ENCODE measurements at regions not wholly inside any gene's neighbourhood (a gene's known extent, or its start where the extent isn't known, plus 50 kb on each side); places are given as distances from the start of the nearest gene placed in this dataset.
"Not testable (repeated sequence)": the region's sequence is repeated elsewhere in the genome, so short reads cannot be mapped to it uniquely, and the experiment has no call there.

DNA sequence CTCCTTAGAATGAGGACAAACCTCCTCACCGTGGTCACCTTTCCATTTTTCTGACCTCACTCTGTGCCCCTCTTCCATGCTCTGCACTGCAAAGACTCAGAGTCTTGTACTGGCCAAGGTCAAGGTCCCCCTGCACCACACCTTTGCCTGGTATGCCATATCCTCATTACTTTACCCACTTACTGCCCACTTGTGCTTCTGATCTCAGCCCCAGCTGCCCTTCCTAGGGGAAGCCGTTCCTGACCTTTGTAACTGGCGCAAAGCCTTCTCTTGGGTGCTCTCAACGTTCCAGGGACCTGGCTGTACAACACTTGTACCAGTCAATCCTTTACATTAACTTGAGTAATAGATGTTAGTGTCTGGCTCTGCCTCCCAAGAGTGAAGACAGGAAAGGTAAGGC is 256.0 kb downstream of the SV2B start:
- DNase-seq = no peak

DNA sequence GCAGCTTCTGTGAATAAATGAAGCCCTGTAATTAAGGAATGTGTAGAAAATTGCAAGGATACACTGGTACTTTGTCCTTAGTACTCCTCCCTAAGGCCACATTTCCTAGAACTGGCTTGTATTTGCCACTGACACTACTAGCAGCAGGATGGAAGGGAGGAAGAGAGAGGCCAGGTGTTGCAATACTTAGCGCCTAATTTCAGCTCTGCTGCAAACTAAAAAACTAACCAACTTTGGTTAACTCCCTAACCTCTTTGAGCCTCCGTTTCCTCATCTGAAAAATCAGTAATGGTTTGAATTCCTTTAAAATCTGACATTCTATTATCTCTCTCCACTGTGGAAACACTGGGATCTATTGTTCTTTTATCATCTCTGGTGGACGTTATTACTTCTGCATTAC is 257.0 kb downstream of the SV2B start:
- peak; percentile 59 to 72 for DNase-seq

DNA sequence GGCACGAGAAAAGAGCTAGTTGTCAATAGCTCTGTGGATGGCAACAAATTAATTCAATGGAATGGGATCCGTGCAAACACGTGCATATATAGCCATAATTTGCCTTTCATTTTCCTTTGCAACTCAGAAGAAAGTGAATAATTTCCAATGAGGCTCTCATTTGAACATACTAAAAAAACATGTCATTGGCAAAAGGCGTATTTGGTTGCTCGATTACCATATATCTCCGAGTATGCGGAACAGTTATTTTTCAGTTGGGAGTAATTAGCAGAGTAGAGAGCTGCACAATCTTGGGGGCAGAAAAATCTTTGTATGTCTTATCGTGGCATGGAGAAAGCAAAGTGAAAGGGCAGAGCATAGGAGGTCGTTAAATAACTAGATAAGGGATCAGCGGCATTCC is 257.4 kb downstream of the SV2B start:
- DNase-seq = no peak

DNA sequence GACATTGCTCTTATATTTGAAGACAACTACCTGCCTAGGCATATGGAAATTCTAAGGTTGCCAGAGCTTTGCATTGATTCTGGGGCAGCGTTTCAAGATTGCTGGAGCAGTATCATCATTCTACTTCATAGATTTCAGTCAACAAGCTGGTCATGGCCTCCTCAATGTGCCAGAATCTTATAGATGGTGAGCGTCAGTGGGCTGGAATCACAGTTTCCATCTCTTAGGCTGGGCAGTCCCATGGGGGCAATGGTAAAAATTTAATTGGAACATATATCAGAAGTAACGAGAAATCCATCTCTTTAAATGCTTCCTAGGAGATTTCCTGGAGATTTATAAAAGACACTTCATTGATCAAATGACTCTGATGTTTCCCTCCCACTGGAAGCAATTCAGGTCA is 258.3 kb downstream of the SV2B start:
- DNase-seq = no peak

DNA sequence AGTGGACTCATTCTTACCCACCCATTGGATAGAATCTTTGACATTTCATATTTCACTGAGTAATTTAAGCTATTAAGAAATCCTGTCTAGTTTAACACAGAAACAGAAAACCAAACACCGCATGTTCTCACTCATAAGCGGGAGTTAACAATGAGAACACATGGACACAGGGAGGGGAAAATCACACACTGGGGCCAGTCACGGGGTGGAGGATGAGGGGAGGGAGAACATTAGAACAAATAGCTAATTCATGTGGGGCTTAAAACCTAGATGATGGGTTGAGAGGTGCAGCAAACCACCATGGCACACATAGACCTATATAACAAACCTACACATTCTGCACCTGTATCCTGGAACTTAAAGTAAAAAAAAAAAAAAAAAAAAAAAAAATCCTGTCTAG is 261.6 kb downstream of the SV2B start:
- not testable (repeated sequence) for DNase-seq

DNA sequence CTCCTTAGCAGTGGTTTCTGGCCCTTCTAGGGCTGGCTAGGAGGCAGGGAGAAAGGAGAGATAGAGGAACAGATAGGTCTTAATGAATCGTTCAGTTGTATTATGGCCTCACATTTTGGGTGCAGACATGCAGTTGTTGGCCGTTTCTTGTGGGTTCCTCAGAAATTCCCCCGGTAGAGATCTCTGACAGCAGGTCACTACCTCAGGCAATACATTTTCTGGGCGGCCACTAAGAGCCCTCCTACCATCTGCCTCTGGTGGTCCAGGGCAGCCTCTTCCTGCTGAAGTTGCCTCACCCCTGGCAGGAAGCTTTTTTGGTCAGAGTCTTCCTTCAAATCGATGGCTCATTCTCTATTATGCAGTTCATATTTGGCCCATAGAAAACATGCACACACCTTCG is 266.1 kb downstream of the SV2B start:
- no peak for DNase-seq

DNA sequence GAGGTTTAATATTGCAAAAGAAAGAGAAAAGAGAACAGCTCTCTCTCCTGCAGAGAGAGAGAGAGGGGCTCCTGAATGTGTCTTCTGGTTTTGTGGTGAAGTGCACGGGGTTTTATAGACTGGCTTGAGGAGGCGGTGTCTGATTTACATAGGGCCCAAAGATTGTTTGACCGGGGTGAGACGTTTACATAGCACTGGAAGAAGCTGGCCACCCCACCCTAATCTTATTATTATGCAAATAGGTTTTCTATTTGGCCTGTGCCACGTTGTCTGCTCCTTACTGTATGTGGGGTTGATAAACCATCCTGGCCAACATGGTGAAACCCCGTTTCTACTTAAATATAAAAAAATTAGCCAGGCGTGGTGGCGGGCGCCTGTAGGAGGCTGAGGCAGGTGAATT is 268.6 kb downstream of the SV2B start:
- DNase-seq = no peak

DNA sequence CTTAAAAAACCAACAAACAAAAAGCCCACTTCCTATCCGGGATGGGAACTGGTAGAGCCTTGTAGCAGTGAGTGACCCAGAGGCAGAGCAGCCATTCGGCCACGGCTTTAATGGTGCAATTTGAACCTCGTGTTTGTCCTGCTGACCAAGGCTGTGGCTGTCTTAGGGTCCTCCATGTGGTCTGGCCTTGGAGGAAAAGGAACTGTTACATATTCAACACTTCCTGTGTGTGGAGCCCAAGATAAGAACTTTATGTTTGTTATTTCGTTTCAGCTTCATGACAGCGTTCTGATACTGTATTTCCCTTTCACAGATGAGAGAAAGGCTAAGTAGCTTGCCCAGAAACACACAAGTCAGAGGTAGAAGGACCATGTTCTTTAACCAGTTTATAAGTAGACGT is 269.8 kb downstream of the SV2B start:
- DNase-seq = peak; percentile 20 to 43

DNA sequence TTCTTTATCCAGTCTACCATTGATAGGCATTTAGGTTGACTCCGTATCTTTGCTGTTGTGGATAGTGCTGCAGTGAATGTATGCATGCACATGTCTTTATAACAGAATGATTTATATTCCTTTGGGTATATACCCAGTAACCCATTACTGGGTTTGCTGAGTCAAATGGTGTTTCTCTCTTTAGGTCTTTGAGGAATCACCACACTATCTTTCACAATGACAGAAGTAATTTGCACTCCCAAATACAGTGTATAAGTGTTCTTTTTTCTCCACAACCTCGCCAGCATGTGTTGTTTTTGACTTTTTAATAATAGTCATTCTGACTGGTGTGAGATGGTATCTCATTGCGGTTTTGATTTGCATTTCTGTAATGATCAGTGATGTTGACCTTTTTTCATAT is 271.3 kb downstream of the SV2B start:
- not testable (repeated sequence) for DNase-seq

DNA sequence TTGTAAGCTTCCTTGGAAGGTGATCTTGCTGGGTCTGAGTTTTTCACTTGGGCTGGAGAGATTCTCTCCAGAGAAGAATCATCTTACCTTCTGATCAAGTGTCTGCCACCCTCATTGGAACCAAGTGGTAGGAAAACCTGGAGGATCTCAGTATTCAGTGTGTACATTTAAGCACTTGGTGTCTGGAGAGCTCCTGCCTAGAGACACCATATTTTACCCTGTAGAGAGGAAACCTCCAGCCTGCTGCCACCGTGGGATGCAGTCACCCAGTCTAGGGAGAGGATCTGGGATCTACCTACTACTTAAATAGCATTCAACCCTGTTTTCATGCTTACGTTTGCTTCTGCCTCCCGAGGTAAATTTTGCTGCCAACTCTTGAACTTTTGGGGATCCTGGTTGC is 274.3 kb downstream of the SV2B start:
- no peak for DNase-seq

DNA sequence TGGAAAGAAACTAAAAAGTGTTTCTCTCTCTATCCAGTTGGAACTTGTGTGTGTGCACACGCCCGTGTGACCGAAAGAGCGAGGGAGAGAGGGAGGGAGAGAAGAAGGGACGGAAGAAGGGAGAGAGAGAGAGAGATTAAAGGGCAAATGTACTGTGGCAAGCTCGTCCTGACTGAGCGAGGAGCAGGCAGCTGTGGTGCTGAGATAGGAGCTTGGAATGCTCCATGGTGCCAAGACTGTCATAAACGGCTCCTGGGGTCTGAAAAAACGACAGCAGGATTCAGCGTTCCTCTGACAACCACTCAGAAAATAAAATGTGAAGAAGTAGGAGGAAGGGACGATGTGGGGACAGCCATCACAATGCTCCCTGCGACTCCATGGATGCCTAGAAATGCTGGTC is 276.0 kb downstream of the SV2B start:
- DNase-seq = no peak

DNA sequence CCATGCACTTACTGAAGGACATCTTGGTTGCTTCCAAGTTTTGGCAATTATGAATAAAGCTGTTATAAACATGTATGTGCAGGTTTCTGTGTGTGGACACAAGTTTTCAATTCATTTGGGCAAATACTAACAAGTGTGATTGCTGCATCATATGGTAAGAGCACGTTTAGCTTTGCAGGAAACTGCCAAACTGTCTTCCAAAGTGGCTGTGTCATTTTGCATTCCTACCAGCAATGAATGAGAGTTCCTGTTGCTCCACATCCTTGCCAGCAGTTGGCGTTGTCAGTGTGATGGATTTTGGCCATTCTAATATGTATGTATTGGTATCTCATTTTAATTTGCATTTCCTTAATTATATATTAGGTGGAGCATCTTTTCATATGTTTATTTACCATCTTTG is 280.1 kb downstream of the SV2B start:
- DNase-seq = no peak

DNA sequence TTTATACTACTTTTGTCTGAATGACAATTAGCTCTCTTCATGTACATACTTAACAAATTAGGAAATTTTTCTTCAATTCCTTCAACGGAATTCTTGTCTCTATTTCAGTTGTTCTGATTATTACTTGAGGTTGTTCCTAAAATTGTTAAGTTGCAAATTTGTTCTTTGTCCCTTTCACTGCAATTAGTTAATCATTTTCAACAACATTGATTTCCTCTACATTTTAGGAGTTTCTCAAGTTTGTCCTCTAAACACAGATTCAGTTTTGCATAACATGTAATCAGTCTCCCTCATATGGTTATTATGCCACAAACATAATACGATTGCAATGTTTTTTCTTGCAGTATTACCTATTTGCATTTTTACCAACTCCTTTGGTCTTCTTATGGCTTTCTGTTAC is 283.5 kb downstream of the SV2B start:
- no peak for DNase-seq

DNA sequence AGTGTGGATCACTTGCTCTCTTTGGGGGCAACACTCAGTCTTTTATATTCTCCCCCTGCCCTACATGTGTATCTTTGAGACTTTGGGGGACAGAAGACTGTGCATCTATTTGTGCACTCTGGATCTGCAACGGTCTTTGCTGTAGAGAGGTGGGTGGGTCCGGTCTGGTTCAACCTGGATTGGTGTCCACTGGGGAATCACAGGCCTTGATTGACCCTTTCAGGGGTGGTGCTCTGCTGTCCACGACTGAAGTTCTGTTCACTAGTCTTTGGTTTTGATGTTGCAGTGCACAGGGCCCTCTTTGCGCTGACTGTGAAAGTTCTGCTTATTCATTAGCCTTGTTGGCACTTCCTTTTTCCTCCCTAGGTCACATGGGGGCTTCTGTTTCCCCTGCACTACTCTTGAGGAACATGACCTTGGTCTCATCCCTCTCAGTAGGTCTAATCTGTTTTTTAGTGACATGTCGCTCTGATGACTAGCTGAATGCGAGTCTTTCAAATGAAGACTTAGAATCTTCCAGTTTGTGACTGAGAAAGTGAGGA is 284.2 kb downstream of the SV2B start:
- peak; percentile 31 to 39 for DNase-seq

DNA sequence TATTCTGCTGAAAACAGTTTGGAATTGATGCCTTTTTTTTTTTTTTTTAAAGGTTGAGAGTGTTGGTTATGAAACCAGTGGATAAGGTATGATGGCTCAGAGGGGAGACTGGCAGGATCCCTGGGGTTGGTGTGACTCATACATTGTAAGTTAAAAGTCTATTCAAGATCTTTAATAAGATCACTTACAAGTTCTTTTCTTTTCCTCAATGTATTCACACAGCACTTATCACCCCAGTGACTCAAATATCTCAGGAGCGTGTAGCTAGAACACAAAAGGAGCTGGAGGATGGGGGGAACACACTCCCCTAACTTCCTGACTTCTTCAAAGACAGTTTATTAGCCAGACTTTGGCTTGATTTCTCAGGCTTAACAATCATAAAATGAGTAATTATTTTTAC is 285.3 kb downstream of the SV2B start:
- no peak for DNase-seq

DNA sequence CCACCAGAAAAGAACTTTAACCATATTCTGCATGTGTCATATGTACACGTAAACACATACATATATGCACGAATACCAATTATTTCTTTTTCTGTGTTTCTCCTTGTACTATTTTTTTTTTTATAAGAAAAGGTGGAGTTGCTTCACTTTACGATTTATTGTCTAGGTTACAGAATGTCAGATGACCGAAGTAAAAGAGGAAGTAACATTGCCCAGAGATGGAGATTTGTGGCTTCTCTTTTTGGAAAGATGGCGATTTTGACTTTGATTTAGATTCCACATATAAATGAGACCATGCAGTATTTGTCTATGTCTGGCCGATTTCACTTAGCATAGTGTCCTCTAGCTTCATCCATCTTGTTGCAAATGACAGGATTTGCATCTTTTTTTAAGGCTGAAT is 293.1 kb downstream of the SV2B start:
- DNase-seq = peak; percentile 23 to 45

DNA sequence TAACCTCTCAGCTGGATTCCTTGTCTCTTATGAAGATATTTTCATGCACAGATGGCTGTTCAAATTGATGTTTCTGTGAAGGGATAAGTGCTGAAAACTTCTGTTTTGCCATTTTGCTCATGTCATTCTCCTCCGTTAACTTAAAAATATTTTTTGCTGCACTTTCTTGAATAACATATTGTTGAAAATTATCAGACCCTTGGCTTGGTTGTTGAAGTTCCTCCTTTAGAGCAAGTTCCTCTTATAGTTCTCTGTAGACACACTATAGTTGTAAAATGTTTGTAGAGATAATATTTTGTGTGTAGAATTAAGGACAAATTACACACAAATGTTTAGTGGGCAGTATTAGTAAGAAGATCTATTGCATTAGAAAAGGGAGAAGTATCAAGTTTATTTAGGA is 300.4 kb downstream of the SV2B start:
- DNase-seq = peak; percentile 18 to 29

DNA sequence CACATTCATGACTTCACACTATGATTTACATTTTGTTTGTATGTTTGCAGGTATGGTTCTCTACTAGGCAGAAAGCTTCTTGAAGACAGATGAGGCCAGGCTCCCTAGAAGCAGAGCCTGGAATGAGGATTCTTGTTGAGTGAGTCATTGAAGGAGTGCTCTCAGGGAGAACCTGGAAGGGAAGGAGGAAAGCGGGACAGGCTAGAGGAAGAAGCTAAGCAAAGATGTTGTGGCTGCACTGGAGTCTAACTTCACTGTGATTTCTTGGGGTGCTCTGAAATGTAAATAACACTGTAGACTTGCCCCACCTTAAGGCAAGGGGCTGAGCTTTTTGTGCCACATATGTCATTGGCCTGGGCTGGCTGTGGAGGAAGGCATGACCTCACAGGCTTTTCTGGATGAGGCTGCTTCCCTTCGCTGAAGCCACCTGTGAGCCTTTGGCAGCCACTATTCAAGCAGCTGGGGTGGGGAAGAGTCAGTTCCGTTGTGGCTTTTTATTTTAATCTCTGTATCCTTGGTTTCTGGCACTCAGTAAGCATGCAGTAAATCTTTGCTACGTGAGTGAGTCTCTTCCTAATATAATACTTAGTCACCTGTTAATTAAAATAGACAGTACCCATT is 307.3 kb downstream of the SV2B start:
- DNase-seq = peak in 1 of 2 experiments; percentile 17

DNA sequence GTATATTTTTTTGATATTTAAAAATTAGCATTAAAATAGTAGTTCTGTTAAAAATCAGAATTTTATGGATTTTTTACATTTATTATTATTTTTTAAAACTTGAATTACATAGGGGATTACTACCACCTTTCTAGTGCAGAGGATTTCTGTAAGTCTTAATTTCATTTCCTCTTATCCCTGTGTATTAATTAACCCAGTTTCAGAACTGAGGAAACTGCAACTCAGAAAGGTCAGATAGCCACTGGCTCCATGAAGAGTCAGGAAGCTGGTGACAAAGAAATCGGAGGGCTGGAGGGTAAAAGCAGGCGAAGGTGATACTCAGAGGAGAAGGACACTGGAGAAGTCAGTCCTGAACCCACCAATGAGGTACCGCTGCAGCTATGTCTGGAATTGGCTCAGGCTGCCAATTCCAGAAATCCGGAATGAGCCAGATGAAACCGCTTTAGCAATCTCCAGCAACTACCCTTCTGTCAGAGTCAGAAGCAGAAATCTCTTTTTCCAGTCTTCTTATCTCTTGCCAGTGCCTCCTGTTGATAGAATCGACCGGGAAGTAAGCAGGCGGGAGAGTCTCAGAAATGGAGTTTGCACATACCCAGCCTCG is 308.5 kb downstream of the SV2B start:
- DNase-seq = no peak

DNA sequence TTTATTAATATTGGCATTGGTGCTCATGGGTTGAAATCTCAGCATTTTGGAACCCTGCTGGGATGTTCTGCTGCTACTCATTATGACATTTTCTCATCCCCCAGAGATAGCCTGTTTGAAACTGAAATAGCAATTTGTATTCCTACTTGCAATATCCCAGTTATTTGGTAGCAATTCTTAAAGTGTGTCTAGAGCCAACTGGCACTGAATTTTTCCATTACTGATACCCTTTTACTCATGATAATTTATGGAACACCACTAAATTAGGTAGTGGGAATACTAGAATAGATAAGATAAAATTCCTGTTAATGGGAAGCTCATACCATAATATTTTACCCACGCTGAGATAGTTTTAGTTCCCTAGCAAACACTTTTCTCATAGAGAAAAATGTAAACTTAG is 309.3 kb downstream of the SV2B start:
- no peak for DNase-seq

DNA sequence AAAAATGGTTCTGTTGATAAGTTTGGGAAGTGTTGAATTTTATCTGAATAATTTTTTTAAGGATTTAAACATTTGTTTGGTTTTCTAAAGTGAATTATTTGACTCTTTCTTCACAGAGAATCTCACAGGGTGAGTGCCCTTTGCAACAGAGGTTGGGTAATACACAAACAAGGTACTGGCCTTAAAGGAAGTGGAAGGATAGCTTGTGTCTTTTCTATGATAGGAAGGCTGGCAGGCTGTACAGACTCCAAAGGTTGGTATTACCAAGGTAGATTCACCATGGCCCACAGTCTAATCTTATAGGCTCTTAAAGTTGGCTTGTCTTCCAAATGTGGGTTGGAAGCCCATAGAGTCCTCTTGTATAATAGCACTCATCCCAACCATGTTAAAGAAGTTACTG is 311.5 kb downstream of the SV2B start:
- DNase-seq = peak; percentile 55 to 63

DNA sequence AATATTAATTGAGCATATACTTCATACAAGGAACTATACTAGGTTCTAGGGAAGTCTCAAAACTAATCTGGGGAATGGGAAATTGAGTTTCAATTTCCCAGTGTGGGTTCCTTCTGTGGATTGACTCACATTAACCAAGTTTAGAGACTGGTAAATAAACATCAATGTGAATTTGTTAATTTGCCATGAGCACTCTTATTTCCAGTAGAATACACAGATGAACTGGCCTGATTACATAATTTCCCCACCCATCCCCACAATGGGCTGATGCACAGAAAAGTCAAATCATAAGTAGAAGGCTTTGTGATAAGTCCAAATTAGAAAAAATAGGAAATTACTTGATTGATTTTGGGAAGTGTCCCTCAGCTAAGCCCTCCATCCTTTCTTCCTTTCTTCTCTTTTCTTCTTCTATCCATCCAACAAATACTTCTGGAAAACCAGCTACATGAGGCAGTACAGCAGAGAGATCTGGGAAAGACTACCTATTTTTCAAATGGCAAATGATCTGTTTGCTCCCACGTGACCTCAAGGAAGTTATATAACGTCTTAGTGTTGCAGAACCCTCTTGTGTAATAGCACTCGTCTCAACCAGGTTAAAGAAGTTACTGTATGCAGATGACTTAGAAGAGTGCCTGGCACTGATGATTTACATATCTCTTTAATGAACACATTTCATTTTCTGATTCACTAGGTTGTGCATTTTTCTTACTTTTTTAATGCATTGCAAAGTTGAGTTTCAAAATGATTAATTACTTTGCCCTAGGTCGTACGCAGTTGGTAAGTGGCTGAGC is 312.3 kb downstream of the SV2B start:
- peak; percentile 60 to 72 for DNase-seq

DNA sequence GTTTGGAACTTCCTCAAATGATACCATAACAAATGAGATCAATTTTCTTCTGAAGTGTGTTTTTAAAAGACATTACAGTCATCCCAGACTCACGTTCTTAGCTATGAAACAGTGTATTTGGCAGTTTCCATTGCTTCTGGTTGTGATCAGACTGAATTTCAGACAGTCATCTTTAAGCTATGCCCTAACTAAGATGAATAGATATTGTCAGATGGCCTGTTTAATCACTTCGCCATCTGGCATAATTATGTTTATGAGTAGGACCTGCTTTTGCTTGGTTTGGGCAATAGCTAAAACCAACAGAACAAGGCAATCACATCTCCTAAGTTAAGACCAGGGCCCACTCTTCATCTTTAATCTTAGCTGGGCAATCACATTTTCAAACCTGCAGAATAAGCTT is 313.1 kb downstream of the SV2B start:
- no peak for DNase-seq

DNA sequence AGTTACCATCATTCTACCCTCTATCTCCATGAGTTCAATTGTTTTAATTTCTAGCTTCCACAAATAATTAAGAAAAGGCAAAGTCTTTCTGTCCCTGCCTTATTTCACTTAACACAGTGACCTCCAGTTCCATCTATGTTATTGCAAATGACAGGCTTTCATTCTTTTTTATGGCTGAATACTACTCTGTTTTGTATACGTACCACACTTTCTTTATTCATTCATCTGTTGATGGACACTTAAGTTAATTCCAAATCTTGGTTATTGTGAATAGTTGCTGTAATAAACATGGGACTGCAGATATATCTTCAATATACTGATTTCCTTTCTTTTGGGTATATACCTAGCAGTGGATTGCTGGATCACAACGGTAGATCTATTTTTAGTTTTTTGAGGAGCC is 314.1 kb downstream of the SV2B start:
- DNase-seq = no peak
